Mesenchymal stem cell (in vitro differentiated cells and primary cell): ENCODE measurements at regions not wholly inside any gene's neighbourhood (a gene's known extent, or its start where the extent isn't known, plus 50 kb on each side); places are given as distances from the start of the nearest gene placed in this dataset.

Source experiments
- DNase-seq: peaks from one replicate; pipeline ENCODE4 v3.0.0-alpha.2; 2013
- H2AFZ ChIP-seq: one replicate; pipeline ENCODE4 v1.6.1; 2013; ENCODE audit warnings: low read depth, mild to moderate bottlenecking, control low read depth, inconsistent platforms, low read length, moderate library complexity
- H2AK5ac ChIP-seq: 2 replicates; pipeline ENCODE4 v1.6.1; 2013; ENCODE audit warnings: low read length, moderate library complexity, mild to moderate bottlenecking, inconsistent platforms; ENCODE audit not compliant: severe bottlenecking
- H2BK120ac ChIP-seq: one replicate; pipeline ENCODE4 v1.6.1; 2013; ENCODE audit warnings: low read depth, mild to moderate bottlenecking, inconsistent platforms, low read length, moderate library complexity
- H2BK12ac ChIP-seq, 2 experiments: one replicate each; pipeline ENCODE4 v1.6.1; 2013; ENCODE audit warnings: inconsistent platforms in 2 of 2, low read length in 2 of 2, mild to moderate bottlenecking in 2 of 2, moderate library complexity in 2 of 2, control low read depth in 1 of 2
- H2BK15ac ChIP-seq: one replicate; pipeline ENCODE4 v1.6.1; 2013; ENCODE audit warnings: mild to moderate bottlenecking, low read depth, inconsistent platforms; ENCODE audit not compliant: poor library complexity, severe bottlenecking
- H2BK5ac ChIP-seq: 2 replicates; pipeline ENCODE4 v1.6.1; 2013; ENCODE audit warnings: low read depth, mild to moderate bottlenecking, low read length, control low read depth, inconsistent platforms; ENCODE audit not compliant: poor library complexity, severe bottlenecking
- H3K14ac ChIP-seq, 2 experiments: one replicate each; pipeline ENCODE4 v1.6.1; 2013; ENCODE audit warnings: inconsistent platforms in 2 of 2, low read length in 2 of 2, control low read depth in 1 of 2, mild to moderate bottlenecking in 1 of 2, moderate library complexity in 1 of 2
- H3K18ac ChIP-seq, 2 experiments: one replicate each; pipeline ENCODE4 v1.6.1; 2013; ENCODE audit warnings: inconsistent platforms in 2 of 2, low read length in 2 of 2, control low read depth in 1 of 2, low read depth in 1 of 2, mild to moderate bottlenecking in 1 of 2
- H3K23ac ChIP-seq, 2 experiments: one replicate each; pipeline ENCODE4 v1.6.1; 2013; ENCODE audit warnings: inconsistent platforms in 2 of 2, low read length in 2 of 2, mild to moderate bottlenecking in 2 of 2, moderate library complexity in 2 of 2, control low read depth in 1 of 2
- H3K27ac ChIP-seq: 2 replicates; pipeline ENCODE4 v1.5.1; 2013; ENCODE audit warnings: mild to moderate bottlenecking, moderate library complexity, low read length, control low read depth, inconsistent platforms; ENCODE audit not compliant: poor library complexity, severe bottlenecking
- H3K27me3 ChIP-seq, 2 experiments: 2 replicates each; pipeline versions ENCODE4 v1.6.1 to v1.7.0; 2013; ENCODE audit warnings: low read length in 2 of 2, mild to moderate bottlenecking in 2 of 2, moderate library complexity in 2 of 2, control low read depth in 1 of 2, inconsistent platforms in 1 of 2; ENCODE audit not compliant: control insufficient read depth in 1 of 2, insufficient read depth in 1 of 2
- H3K36me3 ChIP-seq, 2 experiments: 2 replicates each; pipeline versions ENCODE4 v1.6.1 to v1.7.0; 2013; ENCODE audit warnings: low read length in 2 of 2, control low read depth in 1 of 2, inconsistent platforms in 1 of 2, low read depth in 1 of 2, mild to moderate bottlenecking in 1 of 2; ENCODE audit not compliant: insufficient read depth in 2 of 2, control insufficient read depth in 1 of 2
- H3K4ac ChIP-seq, 2 experiments: one replicate each; pipeline ENCODE4 v1.6.1; 2013; ENCODE audit warnings: inconsistent platforms in 2 of 2, low read length in 2 of 2, mild to moderate bottlenecking in 2 of 2, moderate library complexity in 2 of 2, control low read depth in 1 of 2, low read depth in 1 of 2
- H3K4me1 ChIP-seq: 2 replicates; pipeline ENCODE4 v1.6.1; 2013; ENCODE audit warnings: low read depth, low read length, control low read depth; ENCODE audit not compliant: control insufficient read depth, insufficient read depth
- H3K4me2 ChIP-seq: 2 replicates; pipeline ENCODE4 v1.6.1; 2013; ENCODE audit warnings: low read length, mild to moderate bottlenecking, inconsistent platforms; ENCODE audit not compliant: poor library complexity, severe bottlenecking
- H3K4me3 ChIP-seq, 2 experiments: 2 replicates each; pipeline versions ENCODE4 v1.5.1 to v1.7.0; 2013; ENCODE audit warnings: low read length in 2 of 2, mild to moderate bottlenecking in 2 of 2, control low read depth in 1 of 2, low read depth in 1 of 2; ENCODE audit not compliant: insufficient read depth in 1 of 2
- H3K79me1 ChIP-seq: replicated peaks from 2 replicates; pipeline ENCODE4 v1.6.1; 2013; ENCODE audit warnings: mild to moderate bottlenecking, control low read depth, low read length, inconsistent platforms; ENCODE audit not compliant: poor library complexity, severe bottlenecking
- H3K9ac ChIP-seq: 2 replicates; pipeline ENCODE4 v1.7.0; 2013; ENCODE audit warnings: mild to moderate bottlenecking, low read length, moderate library complexity
- H3K9me3 ChIP-seq: 2 replicates; pipeline ENCODE4 v1.7.0; 2013; ENCODE audit warnings: mild to moderate bottlenecking, low read length; ENCODE audit not compliant: control insufficient read depth
- H4K8ac ChIP-seq: one replicate; pipeline ENCODE4 v1.6.1; 2013; ENCODE audit warnings: inconsistent platforms, mild to moderate bottlenecking, low read length, moderate library complexity
- H4K91ac ChIP-seq: one replicate; pipeline ENCODE4 v1.6.1; 2013; ENCODE audit warnings: mild to moderate bottlenecking, low read length, inconsistent platforms
- WGBS: methylation state at CpG from one replicate; pipeline ENCODE4 v1.1.7; 2013; ENCODE audit warnings: mixed read lengths; 5-methylcytosine and 5-hydroxymethylcytosine counted together

GRCh38 chr3:5813521-5813920 is 626.0 kb downstream of the EDEM1 start:
- H3K27me3 ChIP-seq = no peaks in the 10 kb centered on the region
- no peak overlapping the region for H3K27ac ChIP-seq
- no peak overlapping the region for H2BK5ac ChIP-seq
- no peak overlapping the region for H3K4me3 ChIP-seq
- H3K79me1 ChIP-seq = no peaks in the 10 kb centered on the region
- no CpG with 5 or more reads among the region's 2 CpGs for WGBS
- no peaks in the 10 kb centered on the region for H3K9me3 ChIP-seq
- DNase-seq = no peak
- no peak overlapping the region for H2AK5ac ChIP-seq
- no peaks in the 10 kb centered on the region for H3K36me3 ChIP-seq
- H3K18ac ChIP-seq = no peak overlapping the region
- no peak overlapping the region for H4K91ac ChIP-seq
- no peak overlapping the region for H3K4me2 ChIP-seq
- H2BK12ac ChIP-seq = no peak overlapping the region
- H4K8ac ChIP-seq = no peak overlapping the region
- no peak overlapping the region for H2BK15ac ChIP-seq
- no peak overlapping the region for H3K14ac ChIP-seq
- no peak overlapping the region for H3K4ac ChIP-seq
- H3K23ac ChIP-seq = no peak overlapping the region
- no peak overlapping the region for H2BK120ac ChIP-seq
- H3K4me1 ChIP-seq = no peaks in the 10 kb centered on the region
- H2AFZ ChIP-seq = no peak overlapping the region
- no peak overlapping the region for H3K9ac ChIP-seq

- H3K9ac ChIP-seq = no peak overlapping the region
- H2BK120ac ChIP-seq = no peak overlapping the region
- H2BK5ac ChIP-seq = no peak overlapping the region
- no peak overlapping the region for H3K4me2 ChIP-seq
- no peak overlapping the region for H2AK5ac ChIP-seq
- no peak overlapping the region for H3K14ac ChIP-seq
- no peaks in the 10 kb centered on the region for H3K27me3 ChIP-seq
- H4K8ac ChIP-seq = no peak overlapping the region
- no peak overlapping the region for H2BK15ac ChIP-seq
- no peak overlapping the region for H4K91ac ChIP-seq
- no peak overlapping the region for H3K4ac ChIP-seq
- H3K79me1 ChIP-seq = no peaks in the 10 kb centered on the region
- H3K27ac ChIP-seq = no peak overlapping the region
- no peaks in the 10 kb centered on the region for H3K36me3 ChIP-seq
- DNase-seq = no peak
- peaks cover 14% of the 10 kb centered on the region for H3K9me3 ChIP-seq
- H3K4me1 ChIP-seq = no peaks in the 10 kb centered on the region
- H2AFZ ChIP-seq = no peak overlapping the region
- H2BK12ac ChIP-seq = no peak overlapping the region
- H3K18ac ChIP-seq = no peak overlapping the region
- H3K23ac ChIP-seq = no peak overlapping the region
- no peak overlapping the region for H3K4me3 ChIP-seq
Observed at GRCh38 chr3:5822843-5823242, 635.3 kb downstream of the EDEM1 start.

- Histone ChIP-seq H3K4me3 (no peak overlapping the region), H2AFZ (no peak overlapping the region), H3K23ac (no peak overlapping the region), H3K4me1 (no peaks in the 10 kb centered on the region), H2BK12ac (no peak overlapping the region), H2AK5ac (no peak overlapping the region), H3K27ac (no peak overlapping the region), H3K79me1 (no peaks in the 10 kb centered on the region), H2BK120ac (no peak overlapping the region), H3K4ac (no peak overlapping the region), H2BK5ac (no peak overlapping the region), H3K14ac (no peak overlapping the region), H3K9me3 (peaks cover 31% of the 10 kb centered on the region), H2BK15ac (no peak overlapping the region), H4K8ac (no peak overlapping the region), H3K9ac (no peak overlapping the region), H3K36me3 (no peaks in the 10 kb centered on the region), H4K91ac (no peak overlapping the region), H3K18ac (no peak overlapping the region), H3K27me3 (no peaks in the 10 kb centered on the region), H3K4me2 (no peak overlapping the region)
- 33% methylated on average over 1 of the region's 2 CpGs for WGBS
- no peak for DNase-seq
Observed at GRCh38 chr3:5826467-5826866, 639.0 kb downstream of the EDEM1 start.

DNA sequence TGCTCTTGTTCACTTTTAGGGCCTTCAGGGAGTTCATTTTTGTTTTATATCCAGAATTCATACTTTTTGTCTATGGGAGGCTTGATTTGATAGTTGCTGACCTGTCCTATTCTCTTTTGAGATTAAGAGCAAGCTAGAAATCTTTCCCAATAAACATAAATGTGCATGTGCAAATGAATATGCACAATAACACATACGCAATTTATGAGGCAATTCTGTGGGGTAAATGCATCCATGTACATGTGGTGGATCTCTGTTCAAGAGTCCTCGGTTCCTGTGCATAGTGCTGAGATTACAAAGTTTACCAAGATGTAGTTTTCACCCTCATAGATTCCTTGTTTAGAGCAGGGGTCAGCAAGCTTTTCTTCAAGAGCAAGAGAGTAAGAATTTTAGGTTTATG is 640.7 kb downstream of the EDEM1 start:
- 69% methylated on average over 2 of the region's 2 CpGs for WGBS
- no peak overlapping the region for H2BK5ac ChIP-seq
- no peak overlapping the region for H3K18ac ChIP-seq
- H2AFZ ChIP-seq = no peak overlapping the region
- no peak overlapping the region for H3K23ac ChIP-seq
- H3K9me3 ChIP-seq = peaks cover 31% of the 10 kb centered on the region
- H2AK5ac ChIP-seq = no peak overlapping the region
- H3K79me1 ChIP-seq = no peaks in the 10 kb centered on the region
- no peak overlapping the region for H3K27ac ChIP-seq
- no peaks in the 10 kb centered on the region for H3K4me1 ChIP-seq
- no peak overlapping the region for H3K9ac ChIP-seq
- H3K14ac ChIP-seq = no peak overlapping the region
- no peak overlapping the region for H2BK12ac ChIP-seq
- H3K4me3 ChIP-seq = no peak overlapping the region
- H2BK15ac ChIP-seq = no peak overlapping the region
- no peak overlapping the region for H2BK120ac ChIP-seq
- no peak overlapping the region for H3K4ac ChIP-seq
- H3K4me2 ChIP-seq = no peak overlapping the region
- DNase-seq = no peak
- H4K8ac ChIP-seq = no peak overlapping the region
- no peaks in the 10 kb centered on the region for H3K27me3 ChIP-seq
- H4K91ac ChIP-seq = no peak overlapping the region
- H3K36me3 ChIP-seq = no peaks in the 10 kb centered on the region
